GM18868 (cell line): ENCODE measurements at regions not wholly inside any gene's neighbourhood (a gene's known extent, or its start where the extent isn't known, plus 50 kb on each side); places are given as distances from the start of the nearest gene placed in this dataset.
"Not testable (repeated sequence)": the region's sequence is repeated elsewhere in the genome, so short reads cannot be mapped to it uniquely, and the experiment has no call there.

Experiments used
- ATAC-seq: cut with Tn5 transposase; IDR thresholded peaks from one replicate; pipeline ENCODE4 v1.9.1; 2021; ENCODE audit warnings: mild to moderate bottlenecking, moderate library complexity; ENCODE audit not compliant: unreplicated experiment

- no peak for ATAC-seq
These were observed 1325.8 kb downstream of the AACS start for GRCh38 chr12:126390969-126391566.

GRCh38 chr12:126396536-126396935 is 1331.3 kb downstream of the AACS start:
- no peak for ATAC-seq

- ATAC-seq: no peak
These were observed 1331.9 kb downstream of the AACS start for GRCh38 chr12:126397071-126397581.

- ATAC-seq: no peak
These were observed 1332.4 kb downstream of the AACS start for GRCh38 chr12:126397660-126398059.

GRCh38 chr12:126400831-126401230 is 1335.6 kb downstream of the AACS start:
- no peak for ATAC-seq

GRCh38 chr12:126404293-126404881 is 1339.2 kb downstream of the AACS start:
- no peak for ATAC-seq

GRCh38 chr12:126418400-126418799 is 1353.2 kb downstream of the AACS start:
- no peak for ATAC-seq

GRCh38 chr12:126419131-126419530 is 1353.9 kb downstream of the AACS start:
- ATAC-seq: no peak

- ATAC-seq: no peak
These were observed 1359.5 kb downstream of the AACS start for GRCh38 chr12:126424696-126425095.

GRCh38 chr12:126425264-126425663 is 1360.0 kb downstream of the AACS start:
- no peak for ATAC-seq

- no peak for ATAC-seq
These were observed 1363.5 kb downstream of the AACS start for GRCh38 chr12:126428769-126429168.

- no peak for ATAC-seq
These were observed 1365.7 kb downstream of the AACS start for GRCh38 chr12:126430921-126431320.

- no peak for ATAC-seq
These were observed 1366.5 kb downstream of the AACS start for GRCh38 chr12:126431767-126432166.

- no peak for ATAC-seq
These were observed 1367.5 kb downstream of the AACS start for GRCh38 chr12:126432780-126433179.

- ATAC-seq: no peak
These were observed 1369.3 kb downstream of the AACS start for GRCh38 chr12:126434412-126434985.

GRCh38 chr12:126436041-126436440 is 1370.8 kb downstream of the AACS start:
- ATAC-seq: no peak

GRCh38 chr12:126437934-126438333 is 1372.7 kb downstream of the AACS start:
- ATAC-seq: no peak

GRCh38 chr12:126443977-126444376 is 1378.7 kb downstream of the AACS start:
- no peak for ATAC-seq

GRCh38 chr12:126447346-126447745 is 1382.1 kb downstream of the AACS start:
- ATAC-seq: no peak

- ATAC-seq: no peak
These were observed 1386.6 kb downstream of the AACS start for GRCh38 chr12:126451809-126452208.

- not testable (repeated sequence) for ATAC-seq
These were observed 1387.5 kb downstream of the AACS start for GRCh38 chr12:126452686-126453085.

- no peak for ATAC-seq
These were observed 1389.3 kb downstream of the AACS start for GRCh38 chr12:126454581-126454980.
